IPS-18c (cell line): ENCODE measurements at regions not wholly inside any gene's neighbourhood (a gene's known extent, or its start where the extent isn't known, plus 50 kb on each side); places are given as distances from the start of the nearest gene placed in this dataset.
A peak's percentile ranks its signal among the peaks of the same experiment; 100 is the strongest.
"Not testable (repeated sequence)": the region's sequence is repeated elsewhere in the genome, so short reads cannot be mapped to it uniquely, and the experiment has no call there.

ENCODE experiments used
- H3K4me3 ChIP-seq: 2 replicates; pipeline ENCODE4 v1.7.0; 2013; ENCODE audit warnings: low read depth, mild to moderate bottlenecking, low read length, moderate library complexity; ENCODE audit not compliant: insufficient read depth
- H3K9me3 ChIP-seq: one replicate; pipeline ENCODE4 v1.6.1; 2013; ENCODE audit warnings: mild to moderate bottlenecking, low read length, moderate library complexity; ENCODE audit not compliant: control insufficient read depth, insufficient read depth

DNA sequence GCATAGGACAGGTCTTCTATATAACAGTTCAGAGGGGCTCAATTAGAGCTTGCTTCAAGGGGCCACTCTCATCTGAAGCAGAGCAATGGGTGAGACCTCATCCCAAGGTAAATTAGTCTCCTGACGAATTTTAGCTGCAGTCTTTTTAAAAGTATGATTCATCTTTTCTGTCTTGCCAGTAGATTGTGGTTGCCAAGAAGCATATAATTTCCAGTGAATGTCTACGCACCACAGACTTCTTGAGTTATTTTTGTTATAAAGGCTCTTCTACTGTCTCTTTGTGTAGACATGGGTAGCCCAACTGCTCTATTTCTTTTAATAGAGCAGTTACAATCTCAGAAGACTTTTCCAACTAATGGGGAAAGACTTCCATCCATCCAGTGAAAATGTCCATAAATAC, 108.9 kb upstream of the FMN2 start:
- no peak overlapping the region for H3K4me3 ChIP-seq
- H3K9me3 ChIP-seq, result peaks cover 15% of the 10 kb centered on the region

DNA sequence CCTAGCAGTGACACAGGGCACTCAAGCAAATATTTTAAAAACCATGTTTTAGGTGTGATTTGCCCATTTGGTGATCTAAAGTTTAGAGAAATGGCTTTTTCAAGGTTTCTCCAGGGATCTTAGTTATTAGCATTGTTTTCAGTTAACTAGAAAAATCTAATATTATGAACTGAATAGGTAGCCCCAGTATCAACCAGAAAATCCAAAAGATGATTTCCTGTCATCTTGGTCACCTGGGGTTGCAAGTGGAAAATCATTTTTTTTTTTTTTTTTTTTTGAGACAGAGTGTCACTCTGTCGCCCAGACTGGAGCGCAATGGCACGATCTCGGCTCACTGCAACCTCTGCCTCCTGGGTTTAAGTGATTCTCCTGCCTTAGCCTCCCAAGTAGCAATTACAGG, 106.6 kb upstream of the FMN2 start:
- Histone ChIP-seq H3K9me3 (peaks cover 9% of the 10 kb centered on the region), H3K4me3 (no peak overlapping the region)

DNA sequence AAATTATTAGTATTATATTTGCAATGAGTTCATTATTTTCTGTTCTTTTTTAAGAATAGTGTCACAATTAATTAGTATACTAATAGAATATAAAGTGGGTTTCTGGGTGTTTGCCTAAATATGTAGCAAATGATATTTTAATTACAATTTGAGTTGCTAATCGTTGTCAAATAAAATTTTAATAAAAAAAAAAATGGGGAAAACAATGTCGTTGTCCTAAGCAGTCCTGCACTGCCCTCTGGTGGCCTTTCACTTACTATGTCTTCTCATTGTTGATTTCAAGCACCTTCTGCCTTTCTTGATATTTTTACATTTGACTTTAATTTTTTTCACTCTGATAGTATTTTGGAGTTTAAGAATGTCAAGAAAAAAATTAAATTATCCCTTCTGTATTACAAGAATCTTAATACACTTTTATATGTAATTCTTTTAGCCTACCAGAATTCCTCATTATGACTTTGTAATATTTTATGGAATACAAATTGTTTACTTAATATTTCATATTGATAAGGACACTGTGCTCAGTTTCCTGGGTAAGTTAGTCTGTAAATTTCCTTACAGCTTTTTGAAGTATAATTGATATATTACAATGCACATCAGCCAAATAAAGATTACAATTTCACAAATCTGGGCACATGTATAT, 104.5 kb upstream of the FMN2 start:
- Histone ChIP-seq H3K9me3 (peaks cover 9% of the 10 kb centered on the region), H3K4me3 (no peak overlapping the region)

DNA sequence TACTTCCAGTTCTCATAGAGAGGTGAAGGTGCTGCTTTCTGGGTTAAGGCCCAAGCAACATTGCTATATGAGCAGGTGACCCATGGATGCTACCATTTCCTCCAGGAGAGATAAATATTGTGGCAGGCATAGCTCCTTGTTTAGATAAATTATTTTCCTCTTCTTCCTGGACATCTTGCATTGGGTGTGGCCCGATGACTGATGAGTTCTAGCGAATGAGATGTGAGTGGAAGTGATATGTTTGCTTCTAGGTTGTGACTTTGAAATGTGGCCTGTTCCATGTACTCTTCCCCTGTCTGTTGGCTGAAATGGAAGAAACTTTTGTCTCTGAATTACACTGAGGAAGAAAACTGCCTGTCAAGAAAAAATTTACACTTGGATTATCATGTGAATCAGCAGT, 101.7 kb upstream of the FMN2 start:
- H3K4me3 ChIP-seq, result no peak overlapping the region
- H3K9me3 ChIP-seq, result peaks cover 6% of the 10 kb centered on the region

DNA sequence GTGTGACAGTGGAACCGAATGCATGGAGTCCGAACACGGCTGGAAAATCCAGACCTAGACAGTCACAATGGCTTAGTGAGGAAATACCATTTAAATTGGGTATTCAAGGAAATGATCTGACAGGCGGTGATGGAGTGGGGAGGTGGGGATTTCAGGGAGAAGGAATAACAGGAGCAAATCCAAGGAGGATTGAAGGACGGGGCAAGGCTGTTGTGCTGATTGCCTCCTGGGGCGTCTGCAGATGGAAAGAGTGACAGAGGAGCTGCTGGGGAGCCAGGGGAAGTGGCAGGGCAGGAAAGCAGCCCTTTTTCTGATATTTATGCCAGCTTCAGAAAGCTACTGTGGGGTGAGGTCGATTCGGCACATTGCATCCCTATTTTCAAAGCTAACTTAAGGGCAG, 99.1 kb upstream of the FMN2 start:
- H3K4me3 ChIP-seq, H3K9me3 ChIP-seq: not testable (repeated sequence)

DNA sequence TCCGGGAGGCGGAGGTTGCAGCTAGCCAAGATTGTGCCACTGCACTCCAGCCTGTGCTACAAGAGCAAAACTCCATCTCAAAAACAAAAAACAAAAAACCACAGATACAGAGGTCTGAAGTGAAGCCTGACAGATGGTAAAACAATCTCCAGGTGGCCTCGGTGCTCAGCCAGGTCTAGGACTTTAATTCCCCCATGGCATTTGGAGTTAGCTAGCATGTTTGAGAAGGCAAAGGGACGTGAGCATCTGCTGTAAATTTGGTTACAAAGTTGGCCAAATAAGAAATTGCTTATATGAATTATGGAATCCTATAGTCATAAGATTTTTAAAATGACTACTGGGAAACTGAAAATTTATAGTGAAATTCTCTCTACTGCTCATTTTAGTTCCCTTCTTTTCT, 98.3 kb upstream of the FMN2 start:
- Histone ChIP-seq H3K9me3 (no peaks in the 10 kb centered on the region), H3K4me3 (no peak overlapping the region)

DNA sequence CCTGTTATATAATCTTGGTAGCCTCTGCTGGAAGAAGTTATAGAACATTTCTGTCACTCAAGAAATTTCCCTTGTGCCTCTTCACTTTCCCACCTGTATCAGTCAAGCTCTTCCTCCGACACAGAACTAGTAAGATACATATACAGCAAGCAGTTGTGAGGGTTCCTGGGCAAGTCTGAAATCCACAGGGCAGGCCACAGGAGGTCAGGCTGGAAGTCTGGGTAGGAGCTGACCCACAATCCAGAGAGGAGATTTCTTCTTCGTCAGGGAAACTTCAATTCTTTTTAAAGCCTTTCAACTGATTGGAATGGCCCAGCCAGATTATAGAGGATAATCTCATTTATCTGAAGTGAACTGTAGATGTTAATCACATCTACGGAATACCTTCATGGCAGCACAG, 96.4 kb upstream of the FMN2 start:
- Histone ChIP-seq H3K9me3 (no peaks in the 10 kb centered on the region), H3K4me3 (no peak overlapping the region)

DNA sequence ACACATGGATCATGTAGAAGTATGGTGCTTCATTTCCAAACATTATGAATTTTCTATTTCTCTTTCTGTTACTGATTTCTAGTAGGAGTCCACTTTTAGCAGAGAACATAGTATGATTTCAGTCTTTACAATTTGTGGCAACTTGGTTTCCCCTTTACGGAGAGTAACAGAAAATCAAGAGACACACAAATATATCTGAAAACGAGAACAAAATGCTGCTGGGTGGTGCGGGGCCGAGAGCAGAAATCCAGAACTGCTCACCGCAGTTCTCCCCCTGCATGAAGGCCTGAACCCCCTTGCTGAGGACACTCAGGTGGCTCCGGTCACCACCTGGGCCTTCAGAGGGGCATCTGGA, 94.5 kb upstream of the FMN2 start:
- Histone ChIP-seq H3K4me3 (peak overlapping the region; percentile 60; the same call in 1 of the 2 replicates), H3K9me3 (no peaks in the 10 kb centered on the region)

DNA sequence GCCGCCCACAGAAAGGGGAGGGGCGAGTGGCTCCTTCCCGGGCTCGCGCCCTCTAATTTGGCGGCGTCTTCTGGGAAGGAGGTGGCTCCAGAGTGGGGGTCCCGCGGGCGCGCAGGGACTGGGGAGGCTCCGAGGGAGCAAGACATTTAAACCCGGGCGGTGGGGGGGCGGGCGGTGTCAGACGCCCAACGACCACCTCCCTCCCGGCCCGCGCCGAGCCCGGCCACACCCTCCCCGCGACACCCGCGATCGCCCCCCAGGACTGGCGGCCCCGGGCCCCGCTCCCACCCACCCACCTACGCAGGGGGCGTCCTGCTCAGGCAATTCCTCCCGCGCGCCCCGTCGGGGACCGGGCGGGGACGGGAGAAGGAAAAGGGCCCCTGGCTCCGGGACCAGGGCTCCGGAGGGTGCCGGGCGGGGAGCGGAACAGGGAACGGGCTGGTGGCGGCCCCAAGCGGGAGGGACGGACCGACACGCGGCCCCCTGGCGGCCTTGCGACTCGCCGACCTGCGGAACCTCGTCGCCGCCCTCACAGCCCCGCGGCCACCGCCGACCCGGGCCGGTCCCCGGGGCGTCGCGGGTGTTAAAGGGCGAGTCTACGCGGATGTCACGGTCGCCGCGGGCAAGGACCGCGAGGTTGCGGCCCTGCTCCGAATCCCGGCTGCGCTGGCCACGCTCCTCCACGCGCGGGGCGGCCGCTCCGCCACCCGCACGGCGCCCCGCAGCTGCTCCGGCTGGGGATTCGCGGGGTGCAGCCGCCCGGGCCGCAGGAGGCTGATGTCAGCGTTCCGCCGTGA, 94.0 kb upstream of the FMN2 start:
- Histone ChIP-seq H3K4me3 (peak overlapping the region; percentile 60), H3K9me3 (no peaks in the 10 kb centered on the region)

DNA sequence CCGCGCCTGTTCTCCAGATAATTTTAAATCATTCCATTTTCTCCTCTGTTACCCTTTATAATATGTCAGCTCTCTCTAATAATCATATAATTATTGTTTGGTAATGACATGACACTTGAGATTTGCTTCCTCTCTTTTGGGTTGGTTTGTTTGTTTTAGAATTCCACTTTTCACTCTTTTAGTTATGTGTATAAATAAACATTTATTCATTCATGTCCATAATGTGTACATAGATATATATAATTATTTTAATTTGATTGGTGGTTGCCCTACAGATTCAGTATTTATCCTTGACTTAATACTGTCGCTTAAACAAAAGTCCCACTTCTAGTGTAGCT, 93.4 kb upstream of the FMN2 start:
- no peaks in the 10 kb centered on the region for H3K9me3 ChIP-seq
- peak overlapping the region; percentile 60; the same call in 1 of the 2 replicates for H3K4me3 ChIP-seq

DNA sequence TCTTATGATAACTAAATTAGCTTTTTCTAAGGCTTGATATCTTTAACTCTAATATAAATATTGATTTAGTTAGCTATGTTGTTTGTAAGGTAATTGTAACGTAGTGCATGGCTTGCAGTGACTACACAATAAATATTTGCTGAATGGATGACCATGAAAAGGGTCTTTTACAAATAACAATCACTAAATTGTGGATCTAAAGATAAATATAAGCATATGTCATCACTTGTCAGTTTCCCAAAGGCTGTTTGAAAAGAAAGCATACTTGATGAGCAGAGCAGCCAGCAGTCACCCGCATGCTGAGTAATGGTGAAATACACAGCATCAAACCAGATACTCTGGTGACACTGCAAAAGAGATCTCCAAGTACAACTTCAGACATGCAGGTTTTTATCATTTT, 92.5 kb upstream of the FMN2 start:
- Histone ChIP-seq H3K9me3 (no peaks in the 10 kb centered on the region), H3K4me3 (no peak overlapping the region)

DNA sequence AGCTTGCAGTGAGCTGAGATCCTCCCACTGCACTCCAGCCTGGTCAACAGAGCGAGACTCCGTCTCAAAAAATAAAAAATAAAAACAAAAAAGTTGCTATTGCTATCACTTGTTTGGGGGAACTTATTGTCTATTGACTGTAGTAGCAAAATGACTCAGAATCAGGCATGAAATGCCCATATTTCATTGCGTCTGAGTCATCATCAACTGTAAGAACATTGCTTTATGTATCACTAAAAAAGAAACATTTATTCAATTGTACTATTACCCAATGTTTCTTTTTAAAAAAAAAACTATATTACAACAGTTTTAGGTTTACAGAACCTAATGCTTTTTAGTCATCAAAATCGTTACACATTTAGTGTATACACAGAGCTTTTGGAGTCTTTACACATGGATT, 91.0 kb upstream of the FMN2 start:
- no peak overlapping the region for H3K4me3 ChIP-seq
- H3K9me3 ChIP-seq, result peaks cover 2% of the 10 kb centered on the region

DNA sequence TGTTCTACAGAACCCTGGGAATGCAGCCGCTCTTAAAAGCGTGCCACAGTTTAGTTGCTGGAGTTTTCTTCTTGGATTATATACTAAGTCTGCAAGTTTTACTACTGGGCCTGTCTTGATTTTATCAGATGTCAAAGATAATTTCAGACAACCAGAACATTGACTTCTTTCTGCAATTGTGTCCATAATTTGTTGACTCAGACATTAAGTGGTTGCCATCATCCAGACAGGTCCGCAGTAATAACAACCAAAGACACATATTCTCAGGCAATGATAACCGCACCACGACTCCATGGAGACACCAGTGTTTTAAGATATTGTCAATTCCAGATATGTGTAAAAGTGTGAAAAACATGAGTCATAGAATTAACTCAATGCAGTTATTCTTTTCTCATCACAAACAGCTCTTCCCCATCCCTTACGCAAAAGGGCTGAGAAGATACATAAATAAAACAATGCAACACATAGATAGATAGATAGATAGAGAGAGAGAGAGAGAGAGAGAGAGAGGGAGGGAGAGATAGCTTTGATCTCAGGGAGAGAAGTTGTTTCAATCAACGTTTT, 90.4 kb upstream of the FMN2 start:
- H3K9me3 ChIP-seq, result peaks cover 4% of the 10 kb centered on the region
- no peak overlapping the region for H3K4me3 ChIP-seq

DNA sequence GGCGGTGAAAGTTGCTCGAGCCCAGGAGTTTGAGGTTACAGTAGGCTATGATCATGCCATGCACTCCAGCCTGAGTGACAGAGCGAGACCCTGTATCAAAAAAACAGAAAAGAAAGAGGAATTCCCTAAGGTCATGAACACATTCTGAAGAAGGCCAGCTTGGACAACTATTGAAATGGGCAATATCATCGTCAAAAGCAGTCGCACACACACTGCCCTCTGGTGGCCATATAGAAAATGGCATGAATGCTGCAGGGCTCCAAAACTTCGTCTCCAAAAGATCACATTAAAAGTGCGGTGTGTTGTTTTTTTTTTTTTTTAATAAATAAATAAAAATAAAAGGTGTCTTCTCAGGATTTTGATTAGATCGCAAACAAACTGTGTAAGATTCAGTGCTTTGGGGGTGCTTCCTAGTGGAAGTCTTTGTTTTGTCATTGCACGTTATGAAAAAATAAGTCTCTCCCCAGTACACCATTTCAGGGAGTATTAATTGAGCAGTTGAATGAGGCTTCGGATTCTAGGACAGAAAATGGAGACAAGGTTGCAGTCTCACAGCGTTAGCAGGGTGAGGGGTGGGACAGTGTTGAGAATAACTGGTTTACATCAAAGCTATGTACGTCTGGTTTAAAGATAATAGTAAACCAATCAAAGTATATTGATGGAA, 87.5 kb upstream of the FMN2 start:
- no peak overlapping the region for H3K4me3 ChIP-seq

DNA sequence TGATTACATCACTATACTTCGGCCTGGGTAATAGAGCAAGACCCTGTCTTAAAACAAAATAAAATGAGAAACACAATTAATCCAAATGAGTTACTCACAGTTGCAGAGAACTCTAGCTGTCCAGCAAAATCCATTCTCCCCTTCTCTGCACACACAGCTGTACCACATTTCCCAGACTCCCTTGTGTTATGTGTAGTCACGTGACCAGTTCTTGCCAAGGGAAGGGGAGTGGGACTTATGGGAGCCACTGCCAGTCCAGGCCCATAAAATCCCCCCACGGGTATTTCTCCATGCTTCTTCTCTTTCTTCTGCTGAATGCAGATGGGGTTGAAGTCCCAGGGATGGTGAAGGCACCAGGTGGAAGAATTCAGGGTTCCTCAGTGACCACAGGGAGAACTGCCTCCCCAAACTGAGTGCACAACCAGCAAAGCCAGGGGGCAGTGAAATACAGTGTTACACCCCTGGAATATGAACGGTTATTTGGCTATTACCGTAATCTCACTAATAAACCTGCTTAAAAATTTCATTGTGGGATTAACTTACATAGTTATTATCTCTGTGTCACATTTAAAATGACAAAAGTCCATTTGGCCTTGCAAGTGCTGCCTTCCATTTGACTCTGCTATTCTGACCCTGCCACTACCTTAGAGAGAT, 85.6 kb upstream of the FMN2 start:
- H3K9me3 ChIP-seq, result peaks cover 6% of the 10 kb centered on the region
- no peak overlapping the region for H3K4me3 ChIP-seq

More for the DNA sequence above, 87.5 kb upstream of the FMN2 start:
- H3K9me3 ChIP-seq, result peaks cover 4% of the 10 kb centered on the region

DNA sequence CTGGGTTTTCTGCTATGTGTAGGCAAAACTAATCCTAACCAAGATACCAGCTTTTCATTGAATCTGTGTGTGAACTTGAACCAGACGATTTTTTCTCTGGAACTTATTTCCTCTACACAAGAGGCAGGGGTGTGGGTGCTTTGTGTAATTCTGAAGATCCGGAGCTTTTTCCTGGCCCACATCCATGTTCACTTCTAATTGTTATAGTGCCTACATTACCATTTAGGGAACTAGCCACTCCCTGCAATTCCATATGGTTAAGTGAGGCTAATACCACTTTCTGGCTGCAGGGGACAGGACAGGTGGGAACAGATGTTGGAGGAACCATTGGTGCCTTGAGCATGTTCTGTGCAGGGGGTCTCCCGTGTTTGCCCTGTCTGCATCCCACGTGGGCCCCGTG, 83.4 kb upstream of the FMN2 start:
- Histone ChIP-seq H3K4me3 (no peak overlapping the region), H3K9me3 (peaks cover 6% of the 10 kb centered on the region)

DNA sequence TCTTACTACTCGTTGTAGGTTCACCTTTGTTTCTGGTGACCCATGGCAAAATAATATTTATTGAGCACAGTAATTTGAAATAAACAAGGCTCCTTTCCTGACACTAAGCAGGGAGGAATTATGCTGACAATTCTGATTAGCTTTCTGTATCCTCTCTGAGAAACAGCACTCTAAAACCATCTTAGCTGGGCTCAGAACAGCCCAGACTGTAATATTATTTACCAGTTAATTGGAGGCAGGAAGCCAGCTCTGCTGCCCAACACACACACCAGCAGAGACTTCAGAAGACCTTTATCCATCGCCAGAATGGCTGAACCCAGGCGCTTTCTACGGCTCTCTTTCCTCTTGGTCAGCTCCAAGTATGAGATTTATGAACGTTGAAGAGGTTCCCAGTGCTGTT, 77.6 kb upstream of the FMN2 start:
- H3K9me3 ChIP-seq, result peaks cover 2% of the 10 kb centered on the region
- H3K4me3 ChIP-seq, result no peak overlapping the region

DNA sequence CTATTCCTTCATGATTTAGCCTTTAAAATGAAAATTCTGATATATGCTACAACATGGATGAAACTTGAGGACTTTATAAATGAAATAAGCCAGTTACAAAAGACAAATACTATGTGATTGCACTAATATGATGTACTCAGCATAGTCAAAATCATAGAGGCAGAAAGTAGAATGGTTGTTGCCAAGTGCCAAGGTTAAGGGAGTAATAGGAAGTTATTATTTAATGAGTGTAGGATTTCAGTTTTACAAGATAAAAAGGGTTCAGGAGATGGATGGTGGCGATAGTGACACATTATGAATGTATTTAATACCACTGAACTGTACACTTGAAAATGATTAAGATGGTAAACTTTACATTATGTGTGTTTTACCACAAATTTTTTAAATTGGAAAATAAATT, 73.1 kb upstream of the FMN2 start:
- no peaks in the 10 kb centered on the region for H3K9me3 ChIP-seq
- no peak overlapping the region for H3K4me3 ChIP-seq
